T-helper 1 cell treated with Interleukin-12 subunit alpha and Interleukin-12 subunit beta and Interleukin-4 antibody, amounts not matched to agents 30 μg/mL and 1 μg/mL, for 36 hours (primary cell): ENCODE measurements at regions not wholly inside any gene's neighbourhood (a gene's known extent, or its start where the extent isn't known, plus 50 kb on each side); places are given as distances from the start of the nearest gene placed in this dataset.
A peak's percentile ranks its signal among the peaks of the same experiment; 100 is the strongest.
"Not testable (repeated sequence)": the region's sequence is repeated elsewhere in the genome, so short reads cannot be mapped to it uniquely, and the experiment has no call there.

Experiments used
- H3K27ac Mint-ChIP-seq: one replicate; pipeline ENCODE4 v1.8.0; 2021; ENCODE audit warnings: mild to moderate bottlenecking, mixed read lengths
- H3K27me3 Mint-ChIP-seq: one replicate; pipeline ENCODE4 v1.8.0; 2021; ENCODE audit warnings: low read depth, mixed read lengths
- H3K36me3 Mint-ChIP-seq: one replicate; pipeline ENCODE4 v1.8.0; 2021; ENCODE audit warnings: low read depth, mixed read lengths
- H3K4me1 Mint-ChIP-seq: one replicate; pipeline ENCODE4 v1.8.0; 2021; ENCODE audit warnings: low read depth, mixed read lengths
- H3K4me3 Mint-ChIP-seq: one replicate; pipeline ENCODE4 v1.8.0; 2021; ENCODE audit warnings: mild to moderate bottlenecking, moderate library complexity, mixed read lengths
- H3K9me3 Mint-ChIP-seq: one replicate; pipeline ENCODE4 v1.8.0; 2021; ENCODE audit warnings: mixed read lengths

GRCh38 chr3:105959851-105960250 lies 91.0 kb upstream of the CBLB start:
- H3K4me3 Mint-ChIP-seq: no peak overlapping the region
- H3K27me3 Mint-ChIP-seq: no peaks in the 10 kb centered on the region
- H3K36me3 Mint-ChIP-seq: peaks cover 2% of the 10 kb centered on the region
- H3K27ac Mint-ChIP-seq: no peak overlapping the region
- peaks cover 18% of the 10 kb centered on the region for H3K9me3 Mint-ChIP-seq
- no peaks in the 10 kb centered on the region for H3K4me1 Mint-ChIP-seq

GRCh38 chr3:105960381-105960780 lies 91.6 kb upstream of the CBLB start:
- H3K9me3 Mint-ChIP-seq: peaks cover 15% of the 10 kb centered on the region
- H3K4me3 Mint-ChIP-seq: no peak overlapping the region
- no peaks in the 10 kb centered on the region for H3K27me3 Mint-ChIP-seq
- no peak overlapping the region for H3K27ac Mint-ChIP-seq
- peaks cover 2% of the 10 kb centered on the region for H3K36me3 Mint-ChIP-seq
- no peaks in the 10 kb centered on the region for H3K4me1 Mint-ChIP-seq

GRCh38 chr3:105963161-105963560 lies 94.3 kb upstream of the CBLB start:
- H3K27ac Mint-ChIP-seq: no peak overlapping the region
- peaks cover 25% of the 10 kb centered on the region for H3K9me3 Mint-ChIP-seq
- H3K36me3 Mint-ChIP-seq: peaks cover 4% of the 10 kb centered on the region

DNA sequence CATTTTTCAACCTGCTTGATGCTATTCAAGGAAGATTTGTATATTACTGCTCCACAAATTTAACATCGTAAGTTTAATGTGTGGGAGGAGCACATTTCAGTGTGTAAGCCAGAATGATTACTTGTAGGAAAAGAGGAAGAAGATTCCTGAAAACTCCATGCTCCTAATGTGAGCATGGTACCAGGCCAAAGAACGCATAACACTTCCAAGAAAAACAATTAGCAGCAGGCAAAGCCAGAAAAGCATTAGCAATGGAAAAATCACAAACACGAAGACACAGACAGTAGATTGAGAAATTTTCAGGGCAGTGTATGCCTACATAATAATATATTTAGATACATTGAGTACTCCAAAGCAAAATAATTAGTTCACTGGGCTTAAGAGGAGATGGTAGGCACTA lies 96.6 kb upstream of the CBLB start:
- no peak overlapping the region for H3K27ac Mint-ChIP-seq
- peaks cover 8% of the 10 kb centered on the region for H3K36me3 Mint-ChIP-seq
- peaks cover 2% of the 10 kb centered on the region for H3K4me1 Mint-ChIP-seq
- H3K4me3 Mint-ChIP-seq: no peak overlapping the region
- peaks cover 25% of the 10 kb centered on the region for H3K9me3 Mint-ChIP-seq
- no peaks in the 10 kb centered on the region for H3K27me3 Mint-ChIP-seq

More at GRCh38 chr3:105963161-105963560, 94.3 kb upstream of the CBLB start:
- peaks cover 2% of the 10 kb centered on the region for H3K4me1 Mint-ChIP-seq
- H3K27me3 Mint-ChIP-seq: no peaks in the 10 kb centered on the region
- H3K4me3 Mint-ChIP-seq: no peak overlapping the region

GRCh38 chr3:105967117-105967516 lies 98.3 kb upstream of the CBLB start:
- H3K27me3 Mint-ChIP-seq: no peaks in the 10 kb centered on the region
- H3K9me3 Mint-ChIP-seq: peaks cover 38% of the 10 kb centered on the region
- H3K4me3 Mint-ChIP-seq: no peak overlapping the region
- H3K27ac Mint-ChIP-seq: no peak overlapping the region
- peaks cover 2% of the 10 kb centered on the region for H3K4me1 Mint-ChIP-seq
- H3K36me3 Mint-ChIP-seq: peaks cover 18% of the 10 kb centered on the region

DNA sequence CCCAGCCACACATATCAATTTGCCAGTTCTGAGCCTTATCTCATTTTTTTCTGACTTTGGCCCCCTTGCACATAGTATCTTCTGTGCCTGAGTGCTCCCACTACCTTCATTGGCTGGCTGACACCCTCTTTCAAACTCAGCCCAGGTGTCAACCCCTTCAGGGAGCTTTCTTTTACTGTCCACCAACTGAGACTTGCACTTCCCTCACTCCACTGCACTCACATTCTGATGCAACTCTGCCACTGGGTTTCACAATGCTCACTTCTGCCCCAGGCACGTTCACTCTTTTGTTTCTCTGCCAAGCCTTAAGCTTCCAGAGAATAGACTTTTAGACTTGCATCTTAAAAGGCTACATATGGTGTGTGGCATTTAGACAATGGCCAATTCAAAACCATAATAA lies 101.5 kb upstream of the CBLB start:
- H3K27ac Mint-ChIP-seq: no peak overlapping the region
- H3K36me3 Mint-ChIP-seq: peaks cover 21% of the 10 kb centered on the region
- H3K9me3 Mint-ChIP-seq: peaks cover 40% of the 10 kb centered on the region
- no peak overlapping the region for H3K4me3 Mint-ChIP-seq
- no peaks in the 10 kb centered on the region for H3K27me3 Mint-ChIP-seq
- H3K4me1 Mint-ChIP-seq: peaks cover 2% of the 10 kb centered on the region

DNA sequence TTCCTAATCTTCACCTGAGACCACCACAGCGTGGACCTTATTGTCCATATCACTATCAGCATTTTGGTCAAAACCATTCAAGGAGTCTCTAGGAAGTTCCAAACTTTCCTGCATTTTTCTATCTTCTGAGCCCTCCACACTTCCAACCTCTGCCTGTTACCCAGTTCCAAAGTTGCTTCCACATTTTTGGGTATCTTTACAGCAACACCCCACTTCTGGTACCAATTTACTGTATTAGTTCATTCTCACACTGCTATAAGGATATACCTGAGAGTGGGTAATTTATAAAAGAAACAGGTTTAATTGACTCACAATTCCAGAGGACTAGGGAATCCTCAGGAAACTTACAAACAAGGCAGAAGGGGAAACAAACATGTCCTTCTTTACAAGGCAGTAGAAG lies 103.3 kb upstream of the CBLB start:
- Mint-ChIP-seq H3K4me1 (peaks cover 6% of the 10 kb centered on the region), H3K27me3 (no peaks in the 10 kb centered on the region), H3K36me3 (peaks cover 20% of the 10 kb centered on the region)

GRCh38 chr3:105974381-105974780 lies 105.6 kb upstream of the CBLB start:
- Mint-ChIP-seq H3K27ac (no peak overlapping the region), H3K36me3 (peaks cover 18% of the 10 kb centered on the region), H3K4me1 (peaks cover 4% of the 10 kb centered on the region), H3K9me3 (peaks cover 29% of the 10 kb centered on the region), H3K4me3 (no peak overlapping the region), H3K27me3 (no peaks in the 10 kb centered on the region)

More for the DNA sequence above, 103.3 kb upstream of the CBLB start:
- Mint-ChIP-seq H3K4me3 (no peak overlapping the region), H3K9me3 (peaks cover 37% of the 10 kb centered on the region), H3K27ac (no peak overlapping the region)

GRCh38 chr3:105976196-105976595 lies 107.4 kb upstream of the CBLB start:
- Mint-ChIP-seq H3K4me1 (peaks cover 4% of the 10 kb centered on the region), H3K4me3 (no peak overlapping the region), H3K36me3 (peaks cover 11% of the 10 kb centered on the region), H3K27ac (no peak overlapping the region), H3K27me3 (no peaks in the 10 kb centered on the region), H3K9me3 (peaks cover 14% of the 10 kb centered on the region)

DNA sequence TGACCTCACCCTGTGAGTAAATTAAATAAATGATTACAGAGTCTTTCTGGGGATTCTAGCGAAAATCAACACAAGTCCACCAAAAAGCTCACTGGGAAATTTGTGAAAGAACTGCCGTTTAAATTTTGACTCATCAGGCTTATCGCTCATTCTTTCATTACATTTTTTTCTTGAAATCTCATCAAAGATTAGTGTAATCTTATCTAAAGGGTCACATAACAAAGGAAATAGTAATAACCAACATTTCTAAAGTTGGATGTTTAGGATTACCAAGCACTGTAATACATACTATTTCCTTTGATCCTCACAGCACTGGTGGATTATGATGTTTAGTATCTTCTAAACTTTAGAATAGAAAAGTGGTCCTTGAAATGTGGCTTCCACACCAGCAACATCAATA lies 111.1 kb upstream of the CBLB start:
- Mint-ChIP-seq H3K4me1 (peaks cover 11% of the 10 kb centered on the region), H3K27me3 (no peaks in the 10 kb centered on the region), H3K4me3 (no peak overlapping the region), H3K9me3 (peaks cover 21% of the 10 kb centered on the region), H3K36me3 (peaks cover 12% of the 10 kb centered on the region), H3K27ac (no peak overlapping the region)

DNA sequence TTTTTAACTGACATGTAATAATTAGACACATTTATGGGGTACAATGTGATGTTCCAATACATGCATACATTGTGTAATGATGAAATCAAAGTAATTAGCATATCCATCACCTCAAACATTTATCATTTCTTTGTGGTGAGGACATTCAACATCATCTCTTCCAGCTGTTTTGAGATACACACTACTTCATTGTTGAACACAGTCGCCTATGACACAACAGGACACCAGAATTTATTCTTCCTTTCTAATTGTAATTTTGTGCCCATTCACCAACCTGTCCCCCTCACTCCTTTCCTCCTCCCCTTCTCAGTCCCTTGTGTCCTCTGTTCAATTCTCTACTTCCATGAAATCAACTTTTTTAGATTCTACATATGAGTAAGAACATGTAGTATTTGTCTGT lies 113.4 kb upstream of the CBLB start:
- peaks cover 15% of the 10 kb centered on the region for H3K4me1 Mint-ChIP-seq
- no peaks in the 10 kb centered on the region for H3K27me3 Mint-ChIP-seq
- peaks cover 17% of the 10 kb centered on the region for H3K36me3 Mint-ChIP-seq
- peaks cover 27% of the 10 kb centered on the region for H3K9me3 Mint-ChIP-seq
- no peak overlapping the region for H3K27ac Mint-ChIP-seq
- H3K4me3 Mint-ChIP-seq: no peak overlapping the region

- Mint-ChIP-seq H3K27ac (no peak overlapping the region), H3K9me3 (peaks cover 48% of the 10 kb centered on the region), H3K36me3 (peaks cover 32% of the 10 kb centered on the region), H3K27me3 (no peaks in the 10 kb centered on the region), H3K4me1 (peaks cover 26% of the 10 kb centered on the region), H3K4me3 (no peak overlapping the region)
Measured at GRCh38 chr3:105984837-105985236, 116.0 kb upstream of the CBLB start.

DNA sequence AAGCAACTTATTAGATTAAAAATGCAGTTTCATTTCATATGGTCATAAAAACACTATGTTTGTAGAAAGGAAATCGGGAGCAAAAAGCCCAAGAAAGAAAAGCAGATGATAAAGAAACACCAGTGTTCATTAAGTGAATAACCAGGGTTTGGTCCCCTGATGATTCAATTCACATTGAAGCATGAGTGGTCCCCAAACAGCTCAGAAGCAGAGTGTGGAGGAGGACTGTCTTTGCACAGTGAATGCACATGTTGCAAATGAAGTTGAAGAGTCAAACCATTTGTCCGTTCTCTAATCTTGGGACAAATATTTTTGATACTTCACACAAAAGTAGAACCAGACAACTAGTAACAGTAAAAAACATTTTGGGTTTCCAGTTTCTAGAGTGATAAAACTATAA lies 117.5 kb upstream of the CBLB start:
- not testable (repeated sequence) for H3K27me3 Mint-ChIP-seq, H3K27ac Mint-ChIP-seq, H3K4me3 Mint-ChIP-seq
- H3K36me3 Mint-ChIP-seq: peaks cover 42% of the 10 kb centered on the region
- peaks cover 26% of the 10 kb centered on the region for H3K4me1 Mint-ChIP-seq
- H3K9me3 Mint-ChIP-seq: peaks cover 60% of the 10 kb centered on the region

GRCh38 chr3:105987809-105988208 lies 119.0 kb upstream of the CBLB start:
- H3K36me3 Mint-ChIP-seq: peaks cover 47% of the 10 kb centered on the region
- H3K27me3 Mint-ChIP-seq: no peaks in the 10 kb centered on the region
- peaks cover 68% of the 10 kb centered on the region for H3K9me3 Mint-ChIP-seq
- H3K27ac Mint-ChIP-seq: peak overlapping the region; percentile 34
- H3K4me3 Mint-ChIP-seq: peak overlapping the region; percentile 38
- H3K4me1 Mint-ChIP-seq: peaks cover 23% of the 10 kb centered on the region

DNA sequence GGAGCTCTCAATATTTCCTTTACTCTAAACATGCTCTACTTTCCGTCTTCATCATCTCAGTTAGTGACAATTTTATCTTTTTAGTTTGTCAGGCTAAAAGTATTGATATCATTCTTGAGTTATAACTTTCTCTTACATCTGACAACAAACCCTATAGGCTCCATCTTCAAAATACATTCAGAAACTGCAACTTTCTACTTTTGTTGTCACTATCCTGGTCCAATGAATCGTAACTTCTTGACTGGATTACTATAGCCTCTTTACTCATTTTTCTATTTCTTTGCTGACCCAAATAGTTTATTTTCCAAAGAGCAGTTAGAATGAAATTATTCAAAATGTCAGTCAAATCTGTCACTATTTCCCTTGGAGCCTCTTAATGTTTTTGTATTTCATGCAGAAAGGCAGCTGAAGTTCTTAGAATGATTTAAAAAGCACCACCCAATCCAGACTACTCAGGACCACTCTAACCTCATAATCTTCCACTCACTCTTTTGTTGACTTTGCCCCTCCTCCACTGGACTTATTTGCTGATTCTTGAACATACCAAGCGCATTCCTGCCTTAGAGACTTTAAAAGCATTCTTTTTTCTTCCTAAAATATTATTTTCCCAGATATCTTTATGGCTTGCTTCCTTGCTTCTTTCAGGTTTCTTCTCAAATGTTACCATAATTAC lies 119.9 kb upstream of the CBLB start:
- Mint-ChIP-seq H3K4me3 (no peak overlapping the region), H3K36me3 (peaks cover 46% of the 10 kb centered on the region), H3K27me3 (no peaks in the 10 kb centered on the region), H3K9me3 (peaks cover 67% of the 10 kb centered on the region), H3K4me1 (peaks cover 23% of the 10 kb centered on the region), H3K27ac (no peak overlapping the region)

DNA sequence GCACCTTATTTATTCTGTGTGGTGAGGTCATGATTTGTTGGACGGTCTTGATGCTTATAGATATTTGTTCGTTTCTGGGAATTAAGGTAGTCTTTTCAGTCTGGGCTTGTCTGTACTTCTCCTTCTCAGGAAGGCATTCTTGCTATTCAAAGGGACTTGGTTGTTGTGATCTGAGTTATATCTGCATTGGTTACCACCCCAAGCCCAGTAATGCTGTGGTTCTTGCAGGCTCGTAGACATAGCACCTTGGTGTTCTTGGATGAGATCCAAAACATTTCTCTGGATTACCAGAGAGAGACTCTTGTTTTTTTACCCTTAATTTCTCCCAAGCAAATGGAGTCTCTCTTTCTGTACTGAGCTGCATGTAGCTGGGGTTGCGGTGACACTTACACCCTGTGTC lies 128.0 kb upstream of the CBLB start:
- H3K27ac Mint-ChIP-seq: no peak overlapping the region
- H3K4me3 Mint-ChIP-seq: no peak overlapping the region
- peaks cover 4% of the 10 kb centered on the region for H3K4me1 Mint-ChIP-seq
- peaks cover 58% of the 10 kb centered on the region for H3K9me3 Mint-ChIP-seq
- H3K27me3 Mint-ChIP-seq: no peaks in the 10 kb centered on the region
- peaks cover 24% of the 10 kb centered on the region for H3K36me3 Mint-ChIP-seq
